ENCODE measurements at regions not wholly inside any gene's neighbourhood (a gene's known extent, or its start where the extent isn't known, plus 50 kb on each side); places are given as distances from the start of the nearest gene placed in this dataset.
"Not testable (repeated sequence)": the region's sequence is repeated elsewhere in the genome, so short reads cannot be mapped to it uniquely, and the experiment has no call there.

DNA sequence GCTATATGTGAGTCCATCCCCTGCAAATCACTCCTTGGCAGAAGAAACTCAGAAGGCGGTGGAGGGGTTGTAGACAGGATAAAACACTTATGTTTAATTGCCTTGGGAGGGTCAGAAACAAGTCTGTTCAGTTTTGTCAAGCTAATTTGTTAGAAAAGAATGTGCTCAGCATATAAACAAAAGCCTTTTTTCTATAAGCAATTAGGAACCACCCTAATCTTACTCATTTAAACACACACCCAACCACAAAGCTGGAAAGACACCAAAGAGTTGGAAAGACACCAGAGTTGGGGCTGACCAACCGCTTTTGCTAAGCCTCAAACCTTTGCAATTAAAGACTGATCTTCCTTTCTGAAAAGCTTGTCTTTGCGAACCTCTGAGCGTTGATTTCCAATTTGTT is 439.2 kb upstream of the ERCC4 start:
- no peak for DNase-seq

DNA sequence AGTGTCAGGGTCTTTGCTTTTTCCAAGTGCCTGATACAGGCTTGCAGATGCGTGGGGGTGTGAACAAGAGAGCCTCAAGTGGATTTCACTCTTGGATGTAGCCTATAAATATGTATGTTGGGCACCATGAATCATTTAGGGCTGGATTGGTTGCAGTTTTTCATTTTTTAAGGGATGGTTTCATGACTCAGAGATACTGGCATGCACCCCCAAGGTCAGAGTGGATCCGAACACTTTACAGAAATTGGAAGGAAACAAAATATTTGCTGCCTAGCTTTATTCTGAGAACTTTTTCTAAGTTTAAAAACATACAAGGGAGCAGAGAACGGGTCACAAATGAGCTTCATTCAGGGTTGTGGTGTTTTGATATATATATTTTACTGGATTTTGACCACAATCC is 436.8 kb upstream of the ERCC4 start:
- DNase-seq: no peak

DNA sequence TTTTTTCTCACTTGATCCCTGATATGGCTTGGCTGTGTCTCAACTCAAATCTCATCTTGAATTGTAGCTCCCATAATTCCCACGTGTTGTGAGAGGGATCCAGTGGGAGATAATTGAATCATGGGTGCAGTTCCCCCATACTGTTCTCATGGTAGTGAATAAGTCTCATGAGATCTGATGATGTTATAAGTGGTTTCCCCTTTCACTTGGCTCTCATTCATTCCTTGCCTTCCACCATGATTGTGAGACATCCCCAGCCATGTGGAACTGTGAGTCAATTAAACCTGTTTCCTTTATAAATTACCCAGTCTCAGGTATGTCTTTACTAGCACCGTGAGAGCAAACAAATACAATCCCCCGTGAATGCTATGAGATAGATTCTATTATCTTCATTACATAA is 430.5 kb upstream of the ERCC4 start:
- not testable (repeated sequence) for DNase-seq

- no peak for DNase-seq
Measured at GRCh38 chr16:13492046-13492445, 427.9 kb upstream of the ERCC4 start.

- no peak for DNase-seq
Measured at GRCh38 chr16:13503960-13504635, 415.9 kb upstream of the ERCC4 start.

DNA sequence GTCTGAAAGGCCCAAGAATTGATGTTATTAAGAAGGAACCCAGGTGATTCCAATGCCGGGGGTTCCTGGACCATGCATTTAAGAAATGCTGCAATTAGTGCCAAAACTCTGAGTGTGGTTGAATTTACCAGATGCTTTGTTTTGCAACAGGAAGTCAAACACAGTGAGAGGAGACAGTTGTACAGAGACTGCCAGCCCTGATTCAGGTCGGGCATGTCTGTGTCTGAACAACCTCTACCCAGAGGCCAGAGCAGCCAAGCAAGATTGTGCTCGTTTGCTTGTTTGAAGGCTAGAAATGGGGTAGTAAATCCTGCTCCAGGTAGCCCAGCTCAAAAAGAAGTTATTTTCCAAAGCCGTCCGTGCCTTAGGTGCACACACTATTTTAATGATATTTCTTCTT is 412.4 kb upstream of the ERCC4 start:
- no peak for DNase-seq

DNA sequence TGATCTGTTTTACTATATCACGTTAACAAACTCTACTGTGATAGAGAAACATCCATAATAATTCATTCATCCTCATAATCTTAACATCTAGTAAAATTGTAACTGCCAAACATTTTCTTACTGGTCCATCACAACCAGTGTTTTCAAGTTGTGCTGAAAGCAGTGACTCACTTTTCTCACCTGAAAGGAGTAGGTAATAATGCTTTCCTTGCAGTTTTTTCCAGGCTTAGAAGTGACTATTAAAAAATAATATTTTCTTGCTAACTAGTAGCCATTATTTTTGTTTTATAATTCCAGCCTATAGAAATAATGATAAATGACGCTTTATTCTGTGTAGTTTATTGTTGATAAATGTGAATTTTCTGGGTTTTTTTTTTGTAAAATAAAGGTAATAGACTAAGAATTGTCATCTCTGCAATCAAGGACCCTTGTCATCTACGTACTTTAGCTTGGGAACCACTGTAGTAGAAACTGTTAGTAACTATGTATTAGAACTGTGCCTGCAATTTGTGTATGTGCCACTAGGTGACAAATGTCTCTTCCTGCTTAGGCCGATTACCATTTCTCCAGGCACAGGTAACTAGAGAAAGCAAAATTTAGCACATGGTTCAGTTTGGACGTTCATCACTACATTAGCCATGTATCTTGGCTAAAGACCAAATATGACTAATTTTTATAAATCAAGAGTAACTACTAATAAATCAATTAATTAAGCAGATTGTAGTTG is 409.4 kb upstream of the ERCC4 start:
- DNase-seq: no peak

DNA sequence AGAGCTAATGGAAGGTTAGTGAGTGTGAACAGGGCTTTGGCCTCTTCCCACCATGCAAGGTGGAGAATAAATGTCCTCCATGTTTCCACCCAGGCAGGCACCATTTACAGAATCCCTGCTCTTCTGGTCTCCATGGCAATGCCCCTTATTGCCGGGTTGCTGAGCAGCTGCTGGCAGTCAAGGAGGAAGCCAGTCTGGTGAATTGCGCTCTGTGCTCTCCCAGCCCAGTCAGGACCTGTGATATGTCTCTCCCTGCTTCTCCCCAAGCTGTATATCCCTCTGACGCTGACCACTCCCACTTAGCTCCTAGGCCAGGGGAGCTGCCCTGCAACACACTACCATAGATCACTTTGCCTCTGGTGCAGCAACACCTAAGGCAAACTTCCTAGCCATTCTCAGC is 402.1 kb upstream of the ERCC4 start:
- no peak for DNase-seq

GRCh38 chr16:13519871-13520270 is 400.1 kb upstream of the ERCC4 start:
- no peak for DNase-seq

DNA sequence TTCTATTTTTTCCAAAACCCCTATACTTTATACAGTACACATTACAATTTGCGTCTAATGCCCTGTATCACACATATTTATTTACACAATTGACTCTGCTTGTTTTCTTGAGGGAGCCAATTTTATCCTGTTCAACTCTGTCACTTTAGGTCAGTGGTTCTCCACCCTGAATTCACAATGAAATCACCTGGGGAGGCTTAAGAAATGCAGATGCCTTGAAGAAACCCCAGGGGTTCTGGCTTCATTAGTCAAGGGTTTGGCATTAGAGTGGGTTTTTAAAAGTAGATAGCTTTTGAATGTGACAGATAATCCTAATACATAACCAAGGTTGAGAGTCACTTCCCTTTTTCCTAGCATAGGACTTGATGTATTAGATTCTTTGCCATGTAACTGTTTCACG is 398.6 kb upstream of the ERCC4 start:
- DNase-seq: no peak

GRCh38 chr16:13527332-13527731 is 392.6 kb upstream of the ERCC4 start:
- no peak for DNase-seq

DNA sequence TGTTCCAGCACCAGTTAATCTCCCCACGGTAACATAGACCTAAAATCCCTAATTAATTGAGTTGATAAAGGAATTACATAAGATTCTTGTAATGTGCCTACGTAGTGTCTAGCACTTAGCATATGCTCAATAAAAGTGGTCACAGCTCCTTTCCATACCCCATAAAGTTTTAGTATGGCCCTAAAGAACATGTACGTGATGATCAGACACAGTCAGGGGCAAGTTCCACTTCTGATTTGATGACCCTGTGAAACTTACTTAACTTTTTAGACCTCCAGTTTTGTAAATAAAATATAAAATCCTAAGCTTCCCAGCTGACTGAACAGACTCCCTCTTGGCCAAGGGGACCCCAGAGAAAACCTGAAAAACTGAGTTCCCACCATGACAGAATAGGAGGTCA is 391.3 kb upstream of the ERCC4 start:
- no peak for DNase-seq

DNA sequence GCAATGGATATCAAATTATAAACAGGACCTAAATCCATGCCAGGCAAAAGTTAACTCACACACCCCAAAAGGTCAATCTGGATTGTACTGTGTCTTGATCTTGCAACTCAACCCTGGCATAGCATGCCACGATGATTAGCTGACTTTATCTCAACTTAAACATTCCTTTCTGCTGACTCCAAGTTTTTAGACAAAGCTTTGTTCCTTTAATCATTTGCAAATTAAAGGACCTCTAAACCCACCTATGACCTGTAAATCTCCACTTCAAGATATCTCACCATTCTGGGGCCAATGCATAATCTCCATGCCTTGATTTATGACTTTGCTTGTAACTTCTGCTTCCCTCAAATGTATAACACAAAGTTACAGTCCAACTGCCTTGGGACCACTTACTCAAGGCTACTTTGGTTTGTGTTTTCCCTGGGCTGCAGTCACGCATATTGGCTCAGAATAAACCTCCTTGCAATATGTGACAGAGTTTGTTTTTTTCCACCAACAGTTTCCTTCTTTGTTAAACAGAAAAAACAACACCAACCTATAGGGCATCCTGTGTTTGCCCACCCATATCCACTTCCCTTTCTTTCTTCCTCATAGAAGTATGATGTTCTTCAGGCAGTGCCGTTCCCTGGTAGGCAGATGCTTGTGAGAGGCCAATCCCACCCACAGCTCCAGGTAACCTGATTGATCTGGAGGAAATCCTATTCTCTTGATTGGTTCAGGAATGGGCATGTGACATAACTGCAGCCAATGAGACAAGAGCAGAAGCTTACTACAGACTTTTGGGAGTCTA is 390.6 kb upstream of the ERCC4 start:
- no peak for DNase-seq

GRCh38 chr16:13540771-13541170 is 379.2 kb upstream of the ERCC4 start:
- DNase-seq: no peak

DNA sequence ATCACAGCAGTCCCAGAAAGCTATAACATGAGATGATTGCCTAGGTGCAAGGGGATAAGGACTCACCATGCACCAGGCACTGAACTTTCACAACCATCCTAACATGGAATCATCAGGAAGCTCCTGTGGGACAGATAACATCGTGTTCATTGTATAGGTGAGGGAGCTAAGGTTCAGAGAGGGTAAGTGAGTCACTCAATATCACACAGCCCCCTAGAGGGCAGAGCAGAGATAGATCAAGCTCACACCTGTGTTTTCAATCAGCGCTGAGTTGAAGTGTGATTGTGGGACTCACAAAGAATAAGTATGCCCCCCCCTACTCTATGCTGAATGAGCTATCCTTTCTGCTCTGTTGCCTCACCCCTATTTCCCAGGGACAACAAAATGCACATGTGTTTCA is 377.7 kb upstream of the ERCC4 start:
- DNase-seq: no peak

DNA sequence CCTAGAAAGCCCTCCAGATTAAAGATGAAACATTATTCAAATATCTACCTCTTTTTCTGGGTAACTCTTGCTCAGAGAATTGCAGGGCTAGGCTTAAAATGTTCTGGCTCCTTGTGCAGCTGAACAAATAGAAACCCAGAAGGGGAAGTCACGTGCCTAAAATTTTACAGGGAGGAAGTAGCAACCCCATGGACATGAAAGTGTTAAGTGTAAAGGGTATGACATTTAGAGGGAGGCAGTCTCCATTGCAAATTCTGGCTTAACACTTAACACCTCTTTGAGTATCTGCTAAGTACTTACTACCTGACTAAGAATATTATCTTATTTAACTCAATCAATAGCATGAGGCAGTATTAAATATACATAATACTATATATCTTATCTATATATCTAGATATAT is 376.1 kb upstream of the ERCC4 start:
- DNase-seq: no peak

GRCh38 chr16:13545271-13545670 is 374.7 kb upstream of the ERCC4 start:
- no peak for DNase-seq

DNA sequence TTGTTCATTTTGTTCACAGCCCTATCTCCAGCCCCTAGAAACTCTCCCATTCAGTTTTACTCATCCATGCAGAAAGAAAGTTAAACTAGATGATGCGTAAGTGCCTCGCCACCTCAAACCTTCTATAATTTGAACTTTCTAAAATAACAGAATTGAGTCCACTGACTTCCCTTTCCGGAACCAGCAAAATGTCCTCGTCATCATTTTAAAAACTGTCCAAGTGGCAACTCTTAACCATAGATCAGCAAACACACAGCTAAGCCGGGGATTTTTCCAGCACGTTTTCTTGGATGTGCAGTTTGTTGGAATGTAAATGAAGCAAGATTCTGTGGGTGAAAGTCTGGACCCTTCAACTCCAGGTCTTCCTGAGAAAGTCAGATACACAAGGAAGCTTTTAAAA is 369.7 kb upstream of the ERCC4 start:
- no peak for DNase-seq

GRCh38 chr16:13552062-13552959 is 367.6 kb upstream of the ERCC4 start:
- no peak for DNase-seq

GRCh38 chr16:13552960-13553257 is 367.0 kb upstream of the ERCC4 start:
- no peak for DNase-seq

DNA sequence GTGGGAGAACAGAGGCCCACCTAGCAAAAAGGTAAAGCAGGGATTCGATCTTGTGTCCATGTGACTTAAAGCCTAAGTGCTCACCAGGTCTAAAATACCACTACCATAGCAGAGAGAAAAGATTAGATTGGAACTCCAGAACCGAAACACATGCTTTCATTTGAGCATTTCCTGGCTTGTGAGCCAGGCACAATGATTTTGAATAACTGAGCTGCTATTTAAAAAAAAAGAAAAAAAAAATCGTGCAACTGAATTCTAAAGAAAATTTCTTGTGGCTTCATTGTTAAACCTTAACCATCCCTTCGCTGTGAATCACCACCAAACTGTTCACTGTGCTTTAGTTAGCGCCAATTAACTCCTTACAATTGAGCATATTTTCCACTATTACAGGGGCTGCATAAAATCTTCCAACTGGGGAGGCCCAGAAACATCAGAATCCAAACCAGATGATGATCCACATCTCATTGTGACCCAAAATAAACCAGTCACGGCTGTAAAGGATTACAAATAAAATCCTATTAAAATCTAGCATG is 366.4 kb upstream of the ERCC4 start:
- DNase-seq: no peak

DNA sequence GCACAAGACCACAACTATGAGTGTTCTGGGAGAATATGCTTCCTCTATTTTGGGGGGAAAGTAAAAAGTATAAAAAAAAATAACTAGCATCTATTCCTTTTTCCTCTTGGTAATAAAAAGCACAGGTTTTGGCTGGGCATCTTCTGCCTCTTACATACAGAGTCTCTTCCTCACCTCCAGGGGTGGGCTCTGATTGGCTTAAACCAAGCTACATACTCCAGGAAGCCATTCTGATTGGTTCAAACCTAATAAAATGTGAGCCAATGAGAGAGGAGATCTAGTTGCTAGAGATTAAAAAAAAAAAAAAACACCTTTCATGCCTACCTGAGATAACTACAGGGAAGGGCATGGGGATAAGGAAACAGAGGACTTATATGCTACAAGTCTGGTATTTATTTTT is 365.9 kb upstream of the ERCC4 start:
- DNase-seq: no peak

DNA sequence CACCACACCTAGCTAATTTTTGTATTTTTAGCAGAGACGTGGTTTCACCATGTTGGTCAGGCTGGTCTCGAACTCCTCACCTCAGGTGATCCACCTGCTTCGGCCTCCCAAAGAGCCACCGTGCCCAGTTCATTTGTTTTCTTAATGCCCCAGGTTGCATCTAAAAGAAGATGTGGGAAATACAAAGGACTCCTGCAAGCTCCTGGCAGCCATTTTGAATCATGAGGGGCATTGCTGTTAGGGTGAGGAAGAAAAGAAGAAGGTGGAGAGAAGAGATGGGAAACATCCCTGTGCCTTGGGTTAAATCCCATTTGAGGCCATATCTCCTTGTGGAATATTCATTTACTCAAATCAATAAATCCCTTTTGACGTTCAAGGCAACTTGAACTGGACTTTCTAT is 365.3 kb upstream of the ERCC4 start:
- no peak for DNase-seq
